ENCODE measurements at regions not wholly inside any gene's neighbourhood (a gene's known extent, or its start where the extent isn't known, plus 50 kb on each side); places are given as distances from the start of the nearest gene placed in this dataset.

DNA sequence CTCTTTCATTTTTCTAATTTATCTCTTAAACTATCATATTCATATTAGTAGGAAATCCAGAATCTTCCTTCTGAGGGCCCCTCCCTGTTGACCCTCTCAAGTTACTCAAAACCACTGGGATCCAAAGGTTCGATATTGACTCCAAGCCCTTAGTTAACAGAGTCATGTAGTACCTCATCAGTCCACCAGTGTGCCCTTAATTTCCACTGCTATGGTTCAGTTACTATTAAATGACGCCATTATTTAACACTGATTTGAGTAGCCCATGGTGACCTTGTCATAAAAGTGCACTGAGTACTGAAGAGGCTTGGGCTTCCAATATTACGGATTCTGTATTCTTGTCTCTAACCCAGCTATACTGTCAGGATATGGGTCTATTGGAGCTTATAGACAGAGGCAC, 91.9 kb upstream of the MS4A8 start:
- Mint-ChIP-seq H3K27ac (no peak overlapping the region), H3K4me3 (no peak overlapping the region), H3K4me1 (no peaks in the 10 kb centered on the region), H3K9me3 (no peaks in the 10 kb centered on the region; the same call in 2 of the 3 replicates), H3K36me3 (ENCODE audit: low read depth) (no peaks in the 10 kb centered on the region), H3K27me3 (ENCODE audit: insufficient read depth, low read depth, poor library complexity) (no peaks in the 10 kb centered on the region)
- Histone ChIP-seq H3K27ac (ENCODE audit: low read depth) (no peak overlapping the region), H3K4me2 (no peak overlapping the region), H3K79me2 (replicated peaks; ENCODE audit: insufficient read depth) (no peaks in the 10 kb centered on the region), H3K36me3 (ENCODE audit: insufficient read depth) (no peaks in the 10 kb centered on the region), H2AFZ (no peak overlapping the region), H3K4me1 (ENCODE audit: insufficient read depth) (no peaks in the 10 kb centered on the region), H3K27me3 (ENCODE audit: insufficient read depth) (no peaks in the 10 kb centered on the region), H3F3A (replicated peaks; ENCODE audit: low read depth) (no peaks in the 10 kb centered on the region), H4K20me1 (replicated peaks; ENCODE audit: insufficient read depth) (no peaks in the 10 kb centered on the region), H3K4me3 (no peak overlapping the region), H3K9me2 (ENCODE audit: insufficient read depth) (no peaks in the 10 kb centered on the region)
- TF ChIP-seq, protein P1, sequence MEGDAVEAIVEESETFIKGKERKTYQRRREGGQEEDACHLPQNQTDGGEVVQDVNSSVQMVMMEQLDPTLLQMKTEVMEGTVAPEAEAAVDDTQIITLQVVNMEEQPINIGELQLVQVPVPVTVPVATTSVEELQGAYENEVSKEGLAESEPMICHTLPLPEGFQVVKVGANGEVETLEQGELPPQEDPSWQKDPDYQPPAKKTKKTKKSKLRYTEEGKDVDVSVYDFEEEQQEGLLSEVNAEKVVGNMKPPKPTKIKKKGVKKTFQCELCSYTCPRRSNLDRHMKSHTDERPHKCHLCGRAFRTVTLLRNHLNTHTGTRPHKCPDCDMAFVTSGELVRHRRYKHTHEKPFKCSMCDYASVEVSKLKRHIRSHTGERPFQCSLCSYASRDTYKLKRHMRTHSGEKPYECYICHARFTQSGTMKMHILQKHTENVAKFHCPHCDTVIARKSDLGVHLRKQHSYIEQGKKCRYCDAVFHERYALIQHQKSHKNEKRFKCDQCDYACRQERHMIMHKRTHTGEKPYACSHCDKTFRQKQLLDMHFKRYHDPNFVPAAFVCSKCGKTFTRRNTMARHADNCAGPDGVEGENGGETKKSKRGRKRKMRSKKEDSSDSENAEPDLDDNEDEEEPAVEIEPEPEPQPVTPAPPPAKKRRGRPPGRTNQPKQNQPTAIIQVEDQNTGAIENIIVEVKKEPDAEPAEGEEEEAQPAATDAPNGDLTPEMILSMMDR (conservative IDR thresholded peaks at IDR 0.05; ENCODE audit: low read depth in 2 of 2), result peak in 1 of 2 experiments; percentile 44; a peak in 2 of 4 replicates
- TF ChIP-seq POLR2AphosphoS5 (IDR thresholded peaks at IDR 0.05; ENCODE audit: low read depth), result no peak
- peak; percentile 32 for DNase-seq (ENCODE audit: low spot score)
- peak; percentile 41; the same call in 2 of the 3 replicates for ATAC-seq

DNA sequence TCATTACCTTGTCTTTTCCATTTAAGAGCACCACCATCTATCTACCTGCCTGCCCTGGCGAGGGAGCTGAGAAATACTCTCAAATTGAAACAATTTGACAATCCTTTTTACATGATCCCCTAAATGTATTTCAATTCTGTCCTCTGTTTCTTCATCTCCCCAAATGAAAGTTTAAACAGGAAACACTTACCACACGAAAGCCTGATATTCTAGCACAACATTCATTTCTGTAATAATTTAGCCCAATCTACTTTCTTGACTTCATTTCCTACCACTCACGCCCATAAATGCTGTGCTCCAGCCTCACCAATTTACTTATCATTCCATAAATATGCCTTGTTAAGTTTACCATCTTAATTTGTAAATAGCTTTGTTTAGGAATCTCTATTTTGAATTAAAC, 89.8 kb upstream of the MS4A8 start:
- H4K20me1 ChIP-seq (replicated peaks; ENCODE audit: insufficient read depth), result no peaks in the 10 kb centered on the region
- no peaks in the 10 kb centered on the region for H3K4me1 ChIP-seq (ENCODE audit: insufficient read depth)
- H3K4me3 Mint-ChIP-seq, result no peak overlapping the region
- no peaks in the 10 kb centered on the region for H3K4me1 Mint-ChIP-seq
- H3K9me2 ChIP-seq (ENCODE audit: insufficient read depth), result no peaks in the 10 kb centered on the region
- H3K79me2 ChIP-seq (replicated peaks; ENCODE audit: insufficient read depth), result no peaks in the 10 kb centered on the region
- H3K36me3 ChIP-seq (ENCODE audit: insufficient read depth), result no peaks in the 10 kb centered on the region
- H2AFZ ChIP-seq, result no peak overlapping the region
- DNase-seq (ENCODE audit: low spot score), result no peak
- no peaks in the 10 kb centered on the region for H3K27me3 ChIP-seq (ENCODE audit: insufficient read depth)
- H3K4me3 ChIP-seq, result no peak overlapping the region
- no peaks in the 10 kb centered on the region for H3F3A ChIP-seq (replicated peaks; ENCODE audit: low read depth)
- H3K9me3 Mint-ChIP-seq, result no peaks in the 10 kb centered on the region
- no peak overlapping the region for H3K4me2 ChIP-seq
- H3K27me3 Mint-ChIP-seq (ENCODE audit: insufficient read depth, low read depth, poor library complexity), result no peaks in the 10 kb centered on the region
- no peaks in the 10 kb centered on the region for H3K36me3 Mint-ChIP-seq (ENCODE audit: low read depth)
- H3K27ac ChIP-seq (ENCODE audit: low read depth), result no peak overlapping the region
- H3K27ac Mint-ChIP-seq, result no peak overlapping the region
- ATAC-seq, result no peak
- TF ChIP-seq EZH2phosphoT487 (IDR thresholded peaks at IDR 0.05; ENCODE audit: unreplicated experiment), result no peak
- TF ChIP-seq CREB1 (CRISPR knock-in tag; IDR thresholded peaks at IDR 0.05; ENCODE audit: low read depth), result no peak
- TF ChIP-seq JUNB (IDR thresholded peaks at IDR 0.05; ENCODE audit: unreplicated experiment), result no peak
- TF ChIP-seq, protein P2, sequence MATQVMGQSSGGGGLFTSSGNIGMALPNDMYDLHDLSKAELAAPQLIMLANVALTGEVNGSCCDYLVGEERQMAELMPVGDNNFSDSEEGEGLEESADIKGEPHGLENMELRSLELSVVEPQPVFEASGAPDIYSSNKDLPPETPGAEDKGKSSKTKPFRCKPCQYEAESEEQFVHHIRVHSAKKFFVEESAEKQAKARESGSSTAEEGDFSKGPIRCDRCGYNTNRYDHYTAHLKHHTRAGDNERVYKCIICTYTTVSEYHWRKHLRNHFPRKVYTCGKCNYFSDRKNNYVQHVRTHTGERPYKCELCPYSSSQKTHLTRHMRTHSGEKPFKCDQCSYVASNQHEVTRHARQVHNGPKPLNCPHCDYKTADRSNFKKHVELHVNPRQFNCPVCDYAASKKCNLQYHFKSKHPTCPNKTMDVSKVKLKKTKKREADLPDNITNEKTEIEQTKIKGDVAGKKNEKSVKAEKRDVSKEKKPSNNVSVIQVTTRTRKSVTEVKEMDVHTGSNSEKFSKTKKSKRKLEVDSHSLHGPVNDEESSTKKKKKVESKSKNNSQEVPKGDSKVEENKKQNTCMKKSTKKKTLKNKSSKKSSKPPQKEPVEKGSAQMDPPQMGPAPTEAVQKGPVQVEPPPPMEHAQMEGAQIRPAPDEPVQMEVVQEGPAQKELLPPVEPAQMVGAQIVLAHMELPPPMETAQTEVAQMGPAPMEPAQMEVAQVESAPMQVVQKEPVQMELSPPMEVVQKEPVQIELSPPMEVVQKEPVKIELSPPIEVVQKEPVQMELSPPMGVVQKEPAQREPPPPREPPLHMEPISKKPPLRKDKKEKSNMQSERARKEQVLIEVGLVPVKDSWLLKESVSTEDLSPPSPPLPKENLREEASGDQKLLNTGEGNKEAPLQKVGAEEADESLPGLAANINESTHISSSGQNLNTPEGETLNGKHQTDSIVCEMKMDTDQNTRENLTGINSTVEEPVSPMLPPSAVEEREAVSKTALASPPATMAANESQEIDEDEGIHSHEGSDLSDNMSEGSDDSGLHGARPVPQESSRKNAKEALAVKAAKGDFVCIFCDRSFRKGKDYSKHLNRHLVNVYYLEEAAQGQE (IDR thresholded peaks at IDR 0.05; ENCODE audit: unreplicated experiment), result no peak
- TF ChIP-seq, protein P3, sequence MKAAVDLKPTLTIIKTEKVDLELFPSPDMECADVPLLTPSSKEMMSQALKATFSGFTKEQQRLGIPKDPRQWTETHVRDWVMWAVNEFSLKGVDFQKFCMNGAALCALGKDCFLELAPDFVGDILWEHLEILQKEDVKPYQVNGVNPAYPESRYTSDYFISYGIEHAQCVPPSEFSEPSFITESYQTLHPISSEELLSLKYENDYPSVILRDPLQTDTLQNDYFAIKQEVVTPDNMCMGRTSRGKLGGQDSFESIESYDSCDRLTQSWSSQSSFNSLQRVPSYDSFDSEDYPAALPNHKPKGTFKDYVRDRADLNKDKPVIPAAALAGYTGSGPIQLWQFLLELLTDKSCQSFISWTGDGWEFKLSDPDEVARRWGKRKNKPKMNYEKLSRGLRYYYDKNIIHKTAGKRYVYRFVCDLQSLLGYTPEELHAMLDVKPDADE (IDR thresholded peaks at IDR 0.05), result no peak
- no peak for TF ChIP-seq ZNF114 (CRISPR knock-in tag; IDR thresholded peaks at IDR 0.05)
- no peak for TF ChIP-seq EZH2 (IDR thresholded peaks at IDR 0.05; ENCODE audit: low read depth, unreplicated experiment)
- no peak for TF ChIP-seq ZNF331 (CRISPR knock-in tag; IDR thresholded peaks at IDR 0.05; ENCODE audit: low read depth)
- TF ChIP-seq STAT1 (IDR thresholded peaks at IDR 0.05; ENCODE audit: unreplicated experiment), result no peak
- TF ChIP-seq POLR2AphosphoS5 (IDR thresholded peaks at IDR 0.05; ENCODE audit: low read depth), result no peak
- TF ChIP-seq, protein P1 (conservative IDR thresholded peaks at IDR 0.05; ENCODE audit: low read depth in 2 of 2), result no peak
